ENCODE measurements at regions not wholly inside any gene's neighbourhood (a gene's known extent, or its start where the extent isn't known, plus 50 kb on each side); places are given as distances from the start of the nearest gene placed in this dataset.

- no peak for TF ChIP-seq CTCF (IDR thresholded peaks at IDR 0.05; ENCODE audit: control extremely low read depth, extremely low read depth)
- ATAC-seq (ENCODE audit: insufficient read depth, low FRiP score) = no peak
- 94 to 97% methylated on average over 2 of the region's 2 CpGs for WGBS, 2 donors
These were observed 418.0 kb downstream of the CETN3 start for GRCh38 chr5:89991592-89991991.

GRCh38 chr5:89989776-89990175 lies 419.8 kb downstream of the CETN3 start:
- H3K4me1 ChIP-seq (ENCODE audit: control insufficient read depth in 5 of 5, insufficient read depth in 5 of 5, low read length in 5 of 5) = no peaks in the 10 kb centered on the region
- no peak overlapping the region for H3K27ac ChIP-seq (ENCODE audit: low read depth in 1 of 2, low read length in 1 of 2)
- H3K9me3 ChIP-seq (ENCODE audit: control insufficient read depth in 4 of 4, insufficient read depth in 3 of 4, low read length in 3 of 4) = no peaks in the 10 kb centered on the region
- H3K9ac ChIP-seq (ENCODE audit: insufficient read depth in 1 of 2, low read length in 2 of 2) = no peak overlapping the region
- no peak overlapping the region for H3K4me3 ChIP-seq
- no peak for ATAC-seq (ENCODE audit: insufficient read depth, low FRiP score)
- no peaks in the 10 kb centered on the region for H3K36me3 ChIP-seq (ENCODE audit: control insufficient read depth in 4 of 4, insufficient read depth in 4 of 4, low read length in 4 of 4)
- peak in 1 of 3 donors; percentile 21 for DNase-seq
- H3K27me3 ChIP-seq (ENCODE audit: control insufficient read depth in 3 of 3, insufficient read depth in 3 of 3, low read length in 2 of 3) = no peaks in the 10 kb centered on the region
- TF ChIP-seq CTCF (IDR thresholded peaks at IDR 0.05; ENCODE audit: control extremely low read depth, extremely low read depth) = no peak

More at GRCh38 chr5:89991592-89991991, 418.0 kb downstream of the CETN3 start:
- no peak overlapping the region for H3K9ac ChIP-seq (ENCODE audit: insufficient read depth in 1 of 2, low read length in 2 of 2)
- no peaks in the 10 kb centered on the region for H3K9me3 ChIP-seq (ENCODE audit: control insufficient read depth in 4 of 4, insufficient read depth in 3 of 4, low read length in 3 of 4)
- no peak overlapping the region for H3K27ac ChIP-seq (ENCODE audit: low read depth in 1 of 2, low read length in 1 of 2)
- H3K4me1 ChIP-seq (ENCODE audit: control insufficient read depth in 5 of 5, insufficient read depth in 5 of 5, low read length in 5 of 5) = no peaks in the 10 kb centered on the region
- no peak for DNase-seq
- H3K27me3 ChIP-seq (ENCODE audit: control insufficient read depth in 3 of 3, insufficient read depth in 3 of 3, low read length in 2 of 3) = no peaks in the 10 kb centered on the region
- no peak overlapping the region for H3K4me3 ChIP-seq
- no peaks in the 10 kb centered on the region for H3K36me3 ChIP-seq (ENCODE audit: control insufficient read depth in 4 of 4, insufficient read depth in 4 of 4, low read length in 4 of 4)

GRCh38 chr5:89988998-89989655 lies 420.4 kb downstream of the CETN3 start:
- Histone ChIP-seq H3K4me3 (no peak overlapping the region), H3K9ac (ENCODE audit: insufficient read depth in 1 of 2, low read length in 2 of 2) (no peak overlapping the region), H3K4me1 (ENCODE audit: control insufficient read depth in 5 of 5, insufficient read depth in 5 of 5, low read length in 5 of 5) (no peaks in the 10 kb centered on the region), H3K9me3 (ENCODE audit: control insufficient read depth in 4 of 4, insufficient read depth in 3 of 4, low read length in 3 of 4) (no peaks in the 10 kb centered on the region), H3K27ac (ENCODE audit: low read depth in 1 of 2, low read length in 1 of 2) (peak overlapping the region in 1 of 2 donors; percentile 70), H3K36me3 (ENCODE audit: control insufficient read depth in 4 of 4, insufficient read depth in 4 of 4, low read length in 4 of 4) (no peaks in the 10 kb centered on the region), H3K27me3 (ENCODE audit: control insufficient read depth in 3 of 3, insufficient read depth in 3 of 3, low read length in 2 of 3) (no peaks in the 10 kb centered on the region)
- DNase-seq = peak in 2 of 3 donors; percentile 15 to 35
- no peak for ATAC-seq (ENCODE audit: insufficient read depth, low FRiP score)
- TF ChIP-seq CTCF (IDR thresholded peaks at IDR 0.05; ENCODE audit: control extremely low read depth, extremely low read depth) = no peak
- 70 to 73% methylated on average over 5 of the region's 5 CpGs for WGBS, 2 donors

Data from lung (tissue), 11 donors.